ENCODE measurements at regions not wholly inside any gene's neighbourhood (a gene's known extent, or its start where the extent isn't known, plus 50 kb on each side); places are given as distances from the start of the nearest gene placed in this dataset.
"Not testable (repeated sequence)": the region's sequence is repeated elsewhere in the genome, so short reads cannot be mapped to it uniquely, and the experiment has no call there.

DNA sequence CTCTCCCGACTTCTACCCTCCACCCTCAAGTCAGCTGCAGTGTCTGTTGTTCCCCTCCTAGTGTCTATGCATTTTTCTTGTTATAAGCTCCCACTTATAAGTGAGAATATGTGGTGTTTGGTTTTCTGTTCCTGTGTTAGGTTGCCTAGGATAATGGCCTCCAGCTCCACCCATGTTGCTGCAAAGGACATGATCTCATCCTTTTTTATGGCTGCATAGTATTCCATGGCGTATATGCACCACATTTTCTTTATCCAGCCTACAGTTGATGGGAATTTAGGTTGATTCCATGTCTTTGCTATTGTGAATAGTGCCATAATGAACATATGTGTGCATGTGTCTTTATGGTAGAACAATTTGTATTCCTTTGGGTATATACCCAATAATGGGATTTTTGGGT lies 80.7 kb downstream of the SPTSSA start:
- intact Hi-C loops (cut with DNase I), result not testable (repeated sequence)

DNA sequence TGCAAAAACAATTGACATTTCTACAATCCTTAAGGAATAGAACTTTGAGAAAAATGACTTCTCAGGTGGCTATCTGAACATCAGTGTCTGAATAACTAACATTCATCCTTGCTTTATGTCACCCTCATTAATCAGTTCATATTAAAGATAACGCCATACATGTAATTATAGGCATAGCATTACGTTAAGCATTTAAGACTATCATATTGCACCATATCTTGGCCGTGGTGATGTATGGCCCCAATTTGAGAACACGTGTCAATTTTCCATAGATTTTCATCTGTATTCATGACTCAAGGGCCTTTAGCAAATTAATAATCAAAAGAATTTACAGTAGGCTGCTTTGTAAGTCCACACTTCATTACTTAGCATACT lies 81.6 kb downstream of the SPTSSA start:
- intact Hi-C loops (cut with DNase I), result no loop called here
- DNase-seq, result no peak

More for the DNA sequence above, 80.7 kb downstream of the SPTSSA start:
- not testable (repeated sequence) for DNase-seq

DNA sequence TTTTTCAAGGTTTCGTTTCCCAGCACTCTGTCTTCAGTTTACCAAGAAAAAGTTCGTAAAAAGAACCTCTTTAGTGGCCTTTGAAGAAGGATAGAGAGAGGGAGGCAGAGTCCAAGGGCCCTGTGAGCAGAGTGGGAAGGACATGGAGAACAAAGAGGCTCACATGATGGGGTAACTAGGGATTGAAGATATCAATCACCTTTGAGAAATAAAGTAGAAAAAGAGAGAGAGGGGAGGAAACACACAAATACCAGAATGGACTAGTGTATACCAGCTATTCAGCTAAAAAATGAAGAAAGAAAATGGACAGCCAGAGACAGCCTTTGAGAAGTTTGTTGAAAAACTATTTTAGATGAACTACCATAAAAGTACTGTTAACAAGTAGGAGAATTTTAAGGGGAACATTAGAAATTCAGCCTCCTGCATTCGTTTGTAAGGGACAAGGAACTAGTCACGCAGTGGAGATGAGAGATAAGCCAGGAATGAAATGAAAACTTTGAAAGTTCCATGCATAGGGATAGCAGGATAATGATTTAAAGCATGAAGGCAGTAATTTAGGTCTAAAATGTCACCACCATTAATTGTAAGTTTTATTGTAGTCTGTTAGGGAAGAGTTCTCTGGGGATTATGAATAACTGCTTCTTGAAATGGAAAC lies 82.1 kb downstream of the SPTSSA start:
- no peak for DNase-seq
- intact Hi-C loops (cut with DNase I), result no loop called here

DNA sequence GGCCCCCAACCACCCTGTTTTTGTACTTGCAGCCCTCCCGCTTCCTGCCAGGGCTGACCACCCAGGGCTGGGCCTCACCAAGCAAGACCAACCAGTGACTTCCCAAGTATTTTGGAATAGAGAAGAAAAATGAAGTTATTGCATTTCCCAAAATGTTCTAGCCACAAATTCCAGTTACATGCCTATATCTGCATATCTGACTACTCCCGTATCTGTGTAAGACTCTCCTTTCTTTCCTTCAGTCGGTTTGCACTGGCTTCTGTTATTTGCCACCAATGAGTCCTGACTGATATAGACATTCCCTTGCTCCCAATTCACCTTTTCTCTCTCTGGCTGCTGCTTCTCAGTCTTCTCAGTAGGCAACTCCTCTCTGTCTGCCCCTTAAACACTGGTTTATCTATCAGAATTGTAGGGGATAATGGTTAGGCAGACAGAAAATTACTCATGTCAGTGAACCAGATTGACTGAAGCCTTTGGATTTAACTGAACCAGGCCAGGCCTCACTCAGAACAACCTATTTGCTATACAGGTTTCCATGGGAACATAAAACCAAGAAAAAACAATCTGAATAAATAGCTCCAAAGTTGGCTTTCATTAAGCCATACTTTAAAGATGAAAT lies 85.3 kb downstream of the SPTSSA start:
- DNase-seq, result no peak
- intact Hi-C loops (cut with DNase I), result no loop called here

DNA sequence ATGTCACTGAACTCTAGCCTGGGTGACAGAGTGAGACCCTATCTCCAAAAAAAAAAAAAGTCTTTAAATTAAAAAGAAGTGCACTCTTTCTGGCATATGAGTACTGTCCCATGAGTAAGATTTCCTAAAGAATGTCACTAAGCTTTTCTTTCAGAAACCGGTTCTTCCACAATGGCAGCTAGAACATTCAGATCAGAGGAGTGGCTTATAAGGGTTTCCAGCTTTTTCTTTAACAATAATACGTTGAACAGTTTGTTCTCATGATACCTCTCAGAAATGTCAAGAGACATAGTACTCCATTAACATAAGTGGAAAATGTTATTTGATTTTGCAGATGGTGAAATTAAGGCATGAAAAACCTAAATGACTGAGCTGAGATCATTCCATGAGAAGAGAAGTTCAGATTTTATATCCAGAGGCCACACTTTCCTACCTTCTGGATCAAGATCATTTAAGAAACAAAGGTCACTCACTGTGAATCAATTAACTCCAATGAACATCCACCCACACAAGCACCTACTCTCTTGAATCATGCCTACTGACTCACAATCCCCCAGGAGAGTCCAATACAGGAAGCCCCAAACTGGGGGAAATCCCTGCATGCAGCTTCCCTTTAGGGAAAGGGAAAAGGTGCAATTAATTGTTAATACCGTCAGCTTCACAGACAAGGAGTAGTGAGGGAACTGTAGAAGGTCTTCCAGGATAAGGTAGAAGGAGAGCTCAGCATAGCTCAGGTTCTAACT lies 86.9 kb downstream of the SPTSSA start:
- no peak for DNase-seq
- intact Hi-C loops (cut with DNase I), result no loop called here

DNA sequence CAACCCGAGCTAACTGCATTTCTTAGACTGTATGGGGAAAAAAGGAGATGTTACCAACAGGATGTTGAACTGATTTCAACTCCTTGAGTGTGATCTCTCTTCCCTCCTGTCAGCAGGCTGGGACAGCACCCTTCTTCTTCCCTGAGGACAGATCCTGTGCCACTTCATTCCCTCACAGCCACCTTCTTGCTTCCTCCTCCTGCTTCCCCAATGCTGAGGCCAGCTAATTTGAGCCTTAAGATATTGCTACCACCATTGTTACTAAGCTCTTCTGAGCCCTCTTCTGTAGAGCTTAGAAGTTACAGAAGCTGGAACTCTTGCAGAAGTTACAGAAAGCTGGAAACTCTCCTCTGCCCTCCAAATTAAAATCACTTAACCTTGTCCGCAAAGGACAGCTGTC lies 88.8 kb downstream of the SPTSSA start:
- intact Hi-C loops (cut with DNase I), result no loop called here
- no peak for DNase-seq

DNA sequence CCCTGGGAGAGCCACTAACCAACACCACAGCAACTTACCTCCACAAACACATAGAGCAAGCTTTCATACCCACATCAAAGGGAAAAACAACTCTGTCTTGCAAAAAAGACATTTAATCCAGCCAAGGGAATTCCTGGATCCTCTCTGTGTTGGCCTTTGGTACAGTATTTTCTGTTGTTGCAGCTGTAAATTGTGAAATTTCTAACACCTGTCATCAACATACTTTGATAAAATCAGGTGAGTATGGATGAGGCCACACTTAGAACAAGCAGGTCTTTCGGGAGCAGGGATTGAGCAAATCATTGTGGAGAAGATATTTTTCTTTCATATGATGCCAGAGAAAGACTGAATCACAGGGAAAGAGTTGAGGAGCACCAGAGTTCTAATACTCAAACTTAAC lies 89.3 kb downstream of the SPTSSA start:
- DNase-seq, result no peak
- intact Hi-C loops (cut with DNase I), result no loop called here

DNA sequence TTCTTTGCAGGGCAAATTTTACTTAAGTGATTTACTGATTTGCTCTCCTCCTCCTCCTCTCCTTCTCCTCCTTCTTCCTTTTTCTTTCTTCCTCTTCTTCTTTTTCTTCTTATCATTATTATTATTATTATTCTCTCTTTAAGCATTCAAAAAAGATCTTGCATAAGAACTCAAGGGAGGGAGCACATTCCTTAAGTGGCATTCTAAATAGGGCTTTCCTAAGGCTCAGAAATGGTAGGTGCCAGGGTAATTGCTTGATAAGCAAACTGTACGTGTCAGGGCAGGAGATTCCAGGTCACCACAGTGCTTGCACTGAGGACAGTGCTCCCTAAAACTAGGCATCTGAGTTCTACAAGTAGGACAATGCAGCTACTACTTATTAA lies 92.4 kb downstream of the SPTSSA start:
- intact Hi-C loops (cut with DNase I), result no loop called here
- no peak for DNase-seq

DNA sequence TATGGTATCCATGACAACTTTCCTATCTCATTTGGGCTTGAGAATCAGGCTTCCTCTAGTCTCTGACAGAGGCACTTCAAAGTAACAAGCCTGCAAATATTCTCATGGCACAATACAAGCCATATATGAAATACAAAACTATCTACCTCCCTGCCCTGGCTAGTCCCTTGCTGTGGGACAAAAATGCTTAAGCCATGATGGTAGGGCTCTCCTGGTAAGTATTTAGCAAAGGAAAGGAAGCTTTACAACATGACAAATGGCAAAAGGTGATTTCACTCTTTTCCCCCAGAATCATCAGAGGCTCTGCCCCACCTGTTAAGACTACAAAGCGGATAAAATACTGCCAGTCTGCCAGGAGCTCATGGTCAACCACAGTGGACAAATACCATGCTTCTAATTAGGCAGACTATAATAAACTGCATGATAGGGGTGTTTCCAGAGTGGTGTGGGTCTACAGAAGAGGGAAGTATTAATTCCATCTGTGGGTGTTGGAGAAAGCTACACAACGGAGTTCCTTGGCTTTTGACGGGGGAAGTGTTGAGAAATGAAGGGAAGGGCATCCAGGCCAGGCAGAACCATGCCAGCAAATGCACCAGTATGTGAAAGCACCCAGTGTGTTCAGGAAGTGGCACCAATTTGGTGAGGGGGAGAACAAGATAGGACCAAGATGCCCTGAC lies 92.9 kb downstream of the SPTSSA start:
- no peak for DNase-seq
- intact Hi-C loops (cut with DNase I), result no loop called here

DNA sequence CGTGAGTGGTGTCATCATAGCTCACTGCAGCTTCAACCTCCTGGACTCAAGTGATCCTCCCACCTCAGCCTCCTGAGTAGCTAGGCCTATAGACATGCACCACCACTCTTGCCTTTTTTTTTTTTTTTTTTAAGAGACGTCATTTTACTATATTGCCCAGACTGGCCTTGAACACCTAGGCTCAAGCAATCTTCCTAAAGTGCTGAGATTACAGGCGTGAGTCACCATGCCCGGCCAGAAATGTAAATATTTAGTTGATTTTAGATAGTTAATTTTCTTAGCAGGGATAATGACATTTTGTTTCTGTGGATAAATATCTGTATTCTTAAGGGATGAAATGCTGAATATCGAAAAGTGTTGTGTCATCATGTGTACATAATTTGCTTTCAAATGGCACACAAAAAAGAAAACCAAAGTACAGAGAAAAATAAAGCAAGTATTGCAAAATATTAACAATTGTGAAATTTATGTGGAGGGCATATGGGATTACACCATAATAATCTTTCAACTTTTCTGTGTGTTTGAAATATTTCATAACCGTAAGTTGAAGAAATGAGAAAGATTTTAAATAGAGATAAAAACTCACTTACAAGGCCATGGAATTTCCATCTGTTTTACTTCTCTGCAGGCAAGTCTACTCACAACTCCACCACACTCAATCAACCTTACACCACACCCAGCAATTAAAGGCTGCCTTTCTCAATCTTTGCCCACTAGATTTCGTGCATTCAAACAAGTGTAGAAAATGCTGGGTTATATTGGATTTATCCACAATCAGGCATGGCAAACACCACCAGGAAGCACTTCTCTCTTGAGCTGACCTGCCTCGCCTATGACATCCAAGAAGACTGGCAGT lies 93.7 kb downstream of the SPTSSA start:
- DNase-seq, result no peak
- intact Hi-C loops (cut with DNase I), result no loop called here

DNA sequence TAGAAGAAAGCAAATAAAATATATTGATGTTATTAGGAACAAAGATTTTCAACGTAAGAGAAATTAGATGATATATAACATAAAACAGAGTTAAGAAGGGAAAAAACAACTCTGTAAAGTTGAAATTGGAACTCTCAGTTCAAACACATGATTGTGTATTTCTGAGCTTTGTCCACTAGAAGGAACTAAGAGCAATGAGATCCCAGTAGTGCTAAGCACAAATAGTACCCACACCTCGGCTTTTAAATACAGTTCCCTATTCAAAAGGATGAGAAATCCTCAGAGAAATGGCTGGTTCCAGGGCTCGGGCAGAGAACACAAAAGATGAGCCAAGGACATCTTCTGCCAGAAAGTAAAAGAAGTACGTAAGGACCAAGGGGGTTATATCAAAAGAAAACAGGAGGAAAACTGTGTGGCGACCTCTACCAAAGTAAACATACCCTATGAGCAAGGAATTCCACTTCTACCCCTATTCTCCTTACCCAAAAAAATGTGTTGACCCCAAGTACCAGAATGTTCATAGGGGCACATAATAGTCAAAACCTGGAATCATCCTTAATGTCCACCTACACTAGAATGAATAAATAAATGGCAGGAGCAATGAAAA lies 96.6 kb downstream of the SPTSSA start:
- intact Hi-C loops (cut with DNase I), result no loop called here
- no peak for DNase-seq

DNA sequence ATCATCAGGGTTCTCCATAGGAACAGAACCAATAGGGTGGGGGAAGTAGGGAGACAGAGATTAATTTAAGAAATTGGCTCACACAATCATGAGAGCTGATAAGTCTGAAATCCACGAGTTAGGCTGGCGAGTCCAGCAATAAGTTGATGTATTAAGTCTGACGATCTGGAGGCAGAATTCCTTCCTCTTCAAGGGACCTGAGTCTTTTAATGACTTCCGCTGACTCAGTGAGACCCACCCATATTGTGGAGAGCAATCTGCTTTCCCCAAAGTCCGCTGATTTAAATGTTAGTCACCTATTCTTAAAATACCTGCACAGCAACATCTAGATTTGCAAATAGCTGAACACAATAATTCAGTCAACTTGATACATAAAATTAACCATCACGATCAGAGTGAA lies 97.8 kb downstream of the SPTSSA start:
- DNase-seq, result no peak
- intact Hi-C loops (cut with DNase I), result no loop called here

DNA sequence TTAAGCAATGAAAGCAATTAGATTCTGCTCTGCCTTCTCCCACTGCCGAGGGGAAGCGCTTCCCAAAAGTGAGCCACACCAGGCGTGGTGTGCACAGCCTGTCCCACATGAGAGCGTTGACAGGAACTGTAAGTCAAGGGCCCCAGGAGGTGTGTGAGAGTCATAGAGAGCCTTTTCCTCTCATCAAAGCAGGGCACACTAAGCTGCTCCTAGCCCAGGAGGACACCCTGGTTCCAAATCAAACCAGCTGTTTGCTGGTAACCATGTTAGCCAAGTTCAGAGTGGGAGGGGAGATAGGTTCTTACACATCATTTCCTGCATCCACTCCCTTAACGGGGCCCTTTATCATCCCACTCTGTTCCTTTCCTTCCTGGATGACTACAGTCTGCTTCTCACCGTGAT lies 98.3 kb downstream of the SPTSSA start:
- no peak for DNase-seq
- intact Hi-C loops (cut with DNase I), result no loop called here

DNA sequence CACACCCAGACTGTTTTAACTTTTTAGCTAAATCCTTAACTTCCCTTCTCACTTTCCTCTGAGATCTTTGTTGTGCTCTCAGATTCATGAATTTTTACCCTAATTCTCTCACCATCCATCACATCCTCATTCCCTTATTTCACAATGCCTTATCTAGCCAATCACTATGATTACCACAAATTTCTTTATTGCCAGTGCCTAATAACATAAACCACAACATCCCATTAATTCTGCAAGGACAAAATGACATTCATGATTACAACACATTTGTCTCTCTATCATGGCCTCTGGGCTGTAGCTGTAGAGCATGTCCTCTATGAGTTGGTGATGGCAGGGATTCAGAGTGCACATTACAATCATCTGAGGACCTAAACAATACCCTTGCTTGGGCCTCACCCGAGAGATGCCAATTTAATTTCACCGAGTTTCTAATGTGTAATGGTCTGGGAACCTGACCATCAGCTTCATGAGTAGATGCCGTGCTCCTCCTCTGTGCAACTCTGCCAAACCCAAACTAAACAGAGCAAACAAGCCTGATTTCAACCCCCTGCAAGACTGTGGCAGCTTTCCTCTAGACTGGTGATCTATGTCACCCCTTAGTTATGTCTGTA lies 99.3 kb downstream of the SPTSSA start:
- intact Hi-C loops (cut with DNase I), result no loop called here
- DNase-seq, result no peak

DNA sequence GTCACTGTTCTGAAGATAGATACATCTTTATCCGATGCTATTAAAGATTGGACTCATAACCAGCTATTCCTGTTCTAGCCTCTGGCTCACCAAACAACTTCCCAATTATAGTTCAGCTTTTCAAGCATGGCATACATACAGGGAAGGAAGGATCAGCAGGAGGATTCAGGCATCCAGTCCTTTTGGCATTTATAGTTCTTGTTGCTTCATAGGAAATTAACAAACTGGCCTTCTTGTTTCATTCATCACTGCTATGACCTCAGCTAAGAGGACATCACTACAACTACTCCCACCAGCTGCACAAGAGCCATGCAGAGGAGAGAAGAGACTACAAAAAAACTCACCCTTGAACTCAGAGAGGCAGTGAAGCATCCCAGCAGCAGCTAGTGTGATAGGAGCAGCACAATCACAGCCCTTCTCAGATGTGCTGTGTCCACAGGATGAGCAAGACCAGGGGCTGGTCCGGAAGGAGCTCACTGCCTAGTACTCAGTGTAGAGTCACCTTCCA lies 100.5 kb downstream of the SPTSSA start:
- intact Hi-C loops (cut with DNase I), result no loop called here
- no peak for DNase-seq

DNA sequence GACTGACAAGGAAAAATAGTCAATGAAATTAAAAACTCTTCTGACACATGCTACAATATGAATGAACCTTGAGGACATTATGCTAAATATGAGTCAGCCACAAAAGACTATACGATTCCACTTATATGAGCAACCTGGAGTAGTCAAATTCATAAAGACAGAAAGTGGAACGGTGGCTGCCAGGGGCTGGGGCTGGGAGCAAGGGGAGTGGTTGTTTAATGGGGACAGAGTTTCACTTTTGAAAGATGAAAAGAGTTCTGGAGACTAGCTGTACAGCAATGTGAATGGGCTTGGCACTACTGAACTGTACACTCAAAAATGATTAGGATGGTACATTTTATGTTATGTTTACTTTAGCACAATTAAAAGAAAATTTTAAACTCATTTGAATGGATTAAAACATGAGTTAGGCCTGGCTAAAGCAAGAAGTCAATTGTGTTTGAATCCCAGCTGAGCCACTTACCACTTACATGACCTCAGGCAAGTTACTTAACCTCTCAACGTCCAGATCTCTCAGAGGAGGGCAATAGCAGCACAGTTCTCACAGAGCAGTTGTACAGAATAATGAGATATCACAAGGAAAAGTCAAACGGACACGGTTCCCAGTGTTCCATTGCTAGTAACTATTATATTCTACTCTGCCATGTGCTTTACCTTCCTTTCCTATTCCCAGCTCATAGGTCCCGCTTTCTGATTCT lies 102.5 kb downstream of the SPTSSA start:
- intact Hi-C loops (cut with DNase I), result no loop called here

DNA sequence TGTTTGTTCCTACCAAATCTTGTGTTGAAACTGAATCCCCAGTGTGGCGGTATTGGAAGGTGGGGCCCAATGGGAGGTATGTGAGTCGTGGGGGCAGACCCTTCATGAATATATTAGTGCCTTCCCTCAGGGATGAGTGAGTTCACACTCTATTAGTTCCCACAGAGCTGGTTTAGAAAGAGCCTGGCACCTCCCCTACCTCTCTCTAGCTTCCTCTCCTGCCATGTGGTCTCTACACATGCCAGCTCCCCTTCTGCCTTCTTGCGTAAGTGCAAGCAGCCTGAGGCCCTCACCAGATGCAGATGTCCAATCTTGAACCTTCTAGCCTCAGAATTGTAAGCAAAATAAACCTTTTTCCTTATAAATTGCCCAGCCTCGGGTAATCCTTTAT lies 105.8 kb downstream of the SPTSSA start:
- no peak for DNase-seq
- intact Hi-C loops (cut with DNase I), result no loop called here

More for the DNA sequence above, 102.5 kb downstream of the SPTSSA start:
- DNase-seq, result no peak

DNA sequence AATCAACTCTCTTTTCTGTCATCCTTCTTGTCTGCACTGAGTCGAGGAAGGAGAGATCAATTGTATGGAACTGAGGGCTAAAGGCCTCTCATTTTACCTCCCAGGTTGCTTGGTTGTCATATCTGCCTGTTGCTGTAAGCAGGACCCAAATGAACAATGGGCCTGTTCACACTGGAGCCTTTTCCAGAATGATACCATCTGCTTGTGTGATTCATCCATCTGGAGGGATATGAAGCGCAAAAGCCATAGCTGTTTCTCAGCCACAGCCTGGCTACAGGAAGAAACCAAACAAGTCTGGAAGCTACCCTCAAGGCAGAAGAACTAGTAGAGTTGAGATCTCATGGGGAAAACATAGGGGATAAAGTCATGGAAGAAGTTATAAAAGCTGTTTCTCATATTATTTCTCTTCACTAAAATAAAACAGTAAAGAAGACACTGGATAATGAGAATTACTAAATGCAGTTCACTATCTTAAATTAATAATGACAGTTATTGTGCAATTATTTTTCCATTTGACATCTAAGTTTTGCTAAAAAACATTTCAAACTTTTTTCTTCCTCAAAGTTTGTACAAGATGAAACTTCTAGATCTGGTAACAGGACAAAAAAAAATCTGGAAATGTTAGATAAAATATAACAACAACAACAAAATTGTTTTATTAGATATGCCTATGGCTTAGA lies 106.3 kb downstream of the SPTSSA start:
- intact Hi-C loops (cut with DNase I), result no loop called here

More for the DNA sequence above, 106.3 kb downstream of the SPTSSA start:
- DNase-seq, result peak in 4 of 10 donors; percentile 11 to 83 (median 14)
